WI38 (cell line): ENCODE measurements at regions not wholly inside any gene's neighbourhood (a gene's known extent, or its start where the extent isn't known, plus 50 kb on each side); places are given as distances from the start of the nearest gene placed in this dataset.

Source experiments
- H3K4me3 ChIP-seq: 2 replicates; pipeline ENCODE4 v1.5.1; 2011; ENCODE audit warnings: low read depth, mild to moderate bottlenecking, control low read depth, low read length
- TF ChIP-seq, protein P1 (sequence below): IDR thresholded peaks from 2 replicates; pipeline ENCODE4 v1.5.1; 2012; ENCODE audit warnings: low read depth, mild to moderate bottlenecking, control low read depth, low read length

GRCh38 chr5:2185646-2186471 is 303.1 kb upstream of the IRX4 start:
- TF ChIP-seq, protein P1, sequence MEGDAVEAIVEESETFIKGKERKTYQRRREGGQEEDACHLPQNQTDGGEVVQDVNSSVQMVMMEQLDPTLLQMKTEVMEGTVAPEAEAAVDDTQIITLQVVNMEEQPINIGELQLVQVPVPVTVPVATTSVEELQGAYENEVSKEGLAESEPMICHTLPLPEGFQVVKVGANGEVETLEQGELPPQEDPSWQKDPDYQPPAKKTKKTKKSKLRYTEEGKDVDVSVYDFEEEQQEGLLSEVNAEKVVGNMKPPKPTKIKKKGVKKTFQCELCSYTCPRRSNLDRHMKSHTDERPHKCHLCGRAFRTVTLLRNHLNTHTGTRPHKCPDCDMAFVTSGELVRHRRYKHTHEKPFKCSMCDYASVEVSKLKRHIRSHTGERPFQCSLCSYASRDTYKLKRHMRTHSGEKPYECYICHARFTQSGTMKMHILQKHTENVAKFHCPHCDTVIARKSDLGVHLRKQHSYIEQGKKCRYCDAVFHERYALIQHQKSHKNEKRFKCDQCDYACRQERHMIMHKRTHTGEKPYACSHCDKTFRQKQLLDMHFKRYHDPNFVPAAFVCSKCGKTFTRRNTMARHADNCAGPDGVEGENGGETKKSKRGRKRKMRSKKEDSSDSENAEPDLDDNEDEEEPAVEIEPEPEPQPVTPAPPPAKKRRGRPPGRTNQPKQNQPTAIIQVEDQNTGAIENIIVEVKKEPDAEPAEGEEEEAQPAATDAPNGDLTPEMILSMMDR, result no peak
- no peak overlapping the region for H3K4me3 ChIP-seq

- TF ChIP-seq, protein P1, result no peak
- no peak overlapping the region for H3K4me3 ChIP-seq
These were observed 302.1 kb upstream of the IRX4 start for GRCh38 chr5:2184563-2185540.

DNA sequence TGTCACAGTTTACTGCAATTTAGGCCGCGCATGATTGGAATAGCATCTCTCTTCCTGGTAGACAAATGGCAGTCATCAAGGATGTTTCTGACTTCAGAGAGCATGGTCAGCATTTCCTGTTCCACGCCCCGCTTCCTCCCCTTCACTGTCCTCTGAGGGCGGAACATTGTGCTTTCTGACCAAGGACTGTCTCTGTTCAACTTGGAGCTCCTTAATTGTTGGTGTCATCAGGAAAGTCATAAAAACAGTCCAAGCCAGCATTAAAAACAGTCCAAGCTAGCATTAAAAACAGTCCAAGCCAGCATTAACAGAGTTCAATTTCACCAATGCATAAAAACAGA is 301.3 kb upstream of the IRX4 start:
- no peak overlapping the region for H3K4me3 ChIP-seq
- TF ChIP-seq, protein P1, result no peak

DNA sequence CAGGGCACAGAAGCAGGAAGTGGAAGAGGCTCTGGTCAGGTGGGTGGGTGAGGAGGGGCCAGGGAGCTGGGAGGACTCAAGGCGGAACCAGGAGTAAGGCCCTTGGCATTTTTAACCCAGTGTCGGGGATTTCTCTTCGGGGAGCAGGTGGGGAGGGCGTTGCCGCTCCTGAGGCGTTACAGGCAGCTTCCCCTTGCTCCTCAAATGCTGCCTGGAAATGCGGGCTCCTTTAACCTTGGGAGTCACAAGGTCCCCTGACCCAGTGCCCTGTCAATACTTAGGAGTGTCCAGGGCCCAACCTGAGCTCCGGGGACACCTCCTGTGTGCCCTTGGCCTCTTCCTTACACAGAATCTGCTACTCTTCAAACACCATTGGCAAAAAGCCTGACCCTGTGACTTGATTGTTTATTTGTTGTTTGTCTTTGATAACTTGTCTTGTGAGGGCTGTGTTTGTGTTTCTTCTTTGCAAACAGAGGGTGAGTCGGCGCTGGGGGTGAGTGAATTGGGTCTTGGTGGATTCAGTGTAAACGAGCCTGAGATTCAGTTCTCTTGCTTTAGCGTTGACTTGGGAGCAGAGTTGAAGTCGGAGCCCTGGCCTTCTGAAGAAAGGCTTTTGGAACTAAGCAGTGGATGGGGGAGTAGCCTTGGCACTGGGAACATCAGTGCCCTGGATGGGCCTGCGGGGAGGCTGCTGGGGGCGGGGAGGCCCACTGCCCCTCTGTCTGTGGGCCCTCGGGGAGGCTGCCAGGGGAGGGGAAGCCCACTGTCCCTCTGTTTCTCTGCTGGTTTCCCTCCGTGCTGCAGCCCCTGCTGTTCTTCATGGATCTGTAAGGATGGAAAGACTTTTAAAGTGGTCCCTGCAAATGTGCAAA is 300.7 kb upstream of the IRX4 start:
- H3K4me3 ChIP-seq, result no peak overlapping the region
- TF ChIP-seq, protein P1, result no peak

- TF ChIP-seq, protein P1, result no peak
- no peak overlapping the region for H3K4me3 ChIP-seq
These were observed 299.3 kb upstream of the IRX4 start for GRCh38 chr5:2182020-2182419.

GRCh38 chr5:2181557-2181956 is 298.8 kb upstream of the IRX4 start:
- TF ChIP-seq, protein P1, result no peak
- no peak overlapping the region for H3K4me3 ChIP-seq
